D721Med (cell line): ENCODE measurements at regions not wholly inside any gene's neighbourhood (a gene's known extent, or its start where the extent isn't known, plus 50 kb on each side); places are given as distances from the start of the nearest gene placed in this dataset.

ENCODE experiments used
- DNase-seq: peaks from one replicate; pipeline ENCODE4 v3.0.0; 2011; ENCODE audit warnings: low spot score; ENCODE audit not compliant: insufficient read length
- FAIRE-seq: peaks from 2 replicates; lab custom pipeline; 2011; peaks lifted over from hg19 to GRCh38; lab: Jason Lieb, UNC
- CTCF ChIP-seq: IDR thresholded peaks from 2 replicates; pipeline ENCODE4 v1.5.1; 2012; ENCODE audit warnings: mild to moderate bottlenecking, control low read depth; ENCODE audit not compliant: insufficient read depth; ENCODE audit errors: missing control alignments

- no peak for DNase-seq
- FAIRE-seq: peak; percentile 83
- no peak for TF ChIP-seq CTCF
Observed at GRCh38 chr1:190881064-190881463, 403.4 kb upstream of the BRINP3 start.

- FAIRE-seq (no peak), DNase-seq (no peak)
- no peak for TF ChIP-seq CTCF
Observed at GRCh38 chr1:190897233-190897632, 419.6 kb upstream of the BRINP3 start.

- FAIRE-seq: peak; percentile 25
- no peak for DNase-seq
- no peak for TF ChIP-seq CTCF
Observed at GRCh38 chr1:190904091-190904695, 426.5 kb upstream of the BRINP3 start.

GRCh38 chr1:190906206-190906725 lies 428.6 kb upstream of the BRINP3 start:
- TF ChIP-seq CTCF: no peak
- FAIRE-seq (no peak), DNase-seq (no peak)

- FAIRE-seq (no peak), DNase-seq (no peak)
- TF ChIP-seq CTCF: no peak
Observed at GRCh38 chr1:190908246-190908645, 430.6 kb upstream of the BRINP3 start.

GRCh38 chr1:190908691-190909090 lies 431.0 kb upstream of the BRINP3 start:
- FAIRE-seq (peak; percentile 82), DNase-seq (no peak)
- TF ChIP-seq CTCF: no peak

GRCh38 chr1:190935925-190936324 lies 458.3 kb upstream of the BRINP3 start:
- no peak for TF ChIP-seq CTCF
- FAIRE-seq (no peak), DNase-seq (no peak)
